Liver (tissue), 8 donors: ENCODE measurements at regions not wholly inside any gene's neighbourhood (a gene's known extent, or its start where the extent isn't known, plus 50 kb on each side); places are given as distances from the start of the nearest gene placed in this dataset.

ENCODE experiments used
- DNase-seq: peaks from one replicate; pipeline ENCODE4 v3.0.0-alpha.2; 2017; ENCODE audit warnings: low spot score
- H3K27ac ChIP-seq, 2 donors: one replicate each; pipeline ENCODE4 v1.7.0; 2013; ENCODE audit warnings: inconsistent platforms in 2 of 2, low read length in 2 of 2, control low read depth in 1 of 2, low read depth in 1 of 2, mild to moderate bottlenecking in 1 of 2
- H3K27me3 ChIP-seq, 4 donors: one replicate each; pipeline versions ENCODE4 v1.6.1 to v1.7.0; 2013; ENCODE audit warnings: low read length in 3 of 4, inconsistent platforms in 1 of 4, mild to moderate bottlenecking in 1 of 4, moderate library complexity in 1 of 4; ENCODE audit not compliant: control insufficient read depth in 4 of 4, insufficient read depth in 4 of 4
- H3K36me3 ChIP-seq, 4 donors: one replicate each; pipeline versions ENCODE4 v1.6.1 to v1.7.0; 2013; ENCODE audit warnings: low read length in 3 of 4, mild to moderate bottlenecking in 3 of 4, low read depth in 1 of 4, moderate library complexity in 1 of 4; ENCODE audit not compliant: control insufficient read depth in 4 of 4, insufficient read depth in 3 of 4
- H3K4me1 ChIP-seq, 4 donors: one replicate each; pipeline versions ENCODE4 v1.6.1 to v1.7.0; 2013; ENCODE audit warnings: low read length in 3 of 4, mild to moderate bottlenecking in 3 of 4, moderate library complexity in 1 of 4; ENCODE audit not compliant: control insufficient read depth in 4 of 4, insufficient read depth in 4 of 4
- H3K4me3 ChIP-seq, 3 donors: one replicate each; pipeline versions ENCODE4 v1.6.1 to v1.7.0; 2013; ENCODE audit warnings: low read length in 3 of 3, control low read depth in 1 of 3, low read depth in 1 of 3, mild to moderate bottlenecking in 1 of 3
- H3K9ac ChIP-seq, 2 donors: one replicate each; pipeline ENCODE4 v1.7.0; 2013; ENCODE audit warnings: low read length in 2 of 2, mild to moderate bottlenecking in 2 of 2, moderate library complexity in 2 of 2, control low read depth in 1 of 2, low read depth in 1 of 2
- H3K9me3 ChIP-seq, 4 donors: one replicate each; pipeline versions ENCODE4 v1.6.1 to v1.7.0; 2013; ENCODE audit warnings: low read length in 3 of 4; ENCODE audit not compliant: control insufficient read depth in 4 of 4
- FOXA2 ChIP-seq: IDR thresholded peaks from 2 replicates; pipeline ENCODE4 v1.6.1; 2016; ENCODE audit warnings: antibody characterized with exemption
- GABPA ChIP-seq, 2 donors: IDR thresholded peaks in 1 of 2; conservative IDR thresholded peaks in 1 of 2; 2 replicates each; pipeline ENCODE4 v1.6.1; 2016; ENCODE audit warnings: antibody characterized with exemption in 2 of 2, mild to moderate bottlenecking in 1 of 2, moderate library complexity in 1 of 2
- HNF4A ChIP-seq, 2 donors: conservative IDR thresholded peaks; 2 replicates each; pipeline ENCODE4 v1.6.1; 2016; ENCODE audit warnings: antibody characterized with exemption in 2 of 2, mild to moderate bottlenecking in 2 of 2
- HNF4G ChIP-seq: IDR thresholded peaks from 2 replicates; pipeline ENCODE4 v1.6.1; 2016; ENCODE audit warnings: antibody characterized with exemption
- JUND ChIP-seq, 2 donors: IDR thresholded peaks; 2 replicates each; pipeline ENCODE4 v1.6.1; 2016; ENCODE audit warnings: antibody characterized with exemption in 2 of 2
- NR2F2 ChIP-seq: IDR thresholded peaks from 2 replicates; pipeline ENCODE4 v1.6.1; 2016; ENCODE audit warnings: antibody characterized with exemption
- RAD21 ChIP-seq, 2 donors: IDR thresholded peaks; 2 replicates each; pipeline ENCODE4 v1.6.1; 2016; ENCODE audit warnings: antibody characterized with exemption in 2 of 2, mild to moderate bottlenecking in 2 of 2
- RXRA ChIP-seq, 2 donors: IDR thresholded peaks; 2 replicates each; pipeline ENCODE4 v1.6.1; 2017 to 2018; ENCODE audit warnings: antibody characterized with exemption in 2 of 2, mild to moderate bottlenecking in 1 of 2
- TAF1 ChIP-seq: conservative IDR thresholded peaks from 2 replicates; pipeline ENCODE4 v1.6.1; 2016; ENCODE audit warnings: antibody characterized with exemption, mild to moderate bottlenecking
- WGBS: extraction: QIAGEN DNeasy Blood & Tissue Kit; methylation state at CpG from one replicate; pipeline ENCODE4 v1.1.7; 2013; 5-methylcytosine and 5-hydroxymethylcytosine counted together
- TF ChIP-seq, protein P1 (sequence below): IDR thresholded peaks from 2 replicates; pipeline ENCODE4 v1.6.1; 2016; ENCODE audit warnings: antibody characterized with exemption, mild to moderate bottlenecking
- TF ChIP-seq, protein P2 (sequence below): IDR thresholded peaks from 2 replicates; pipeline ENCODE4 v1.6.1; 2016; ENCODE audit warnings: antibody characterized with exemption
- TF ChIP-seq, protein P3 (sequence below): IDR thresholded peaks from 2 replicates; pipeline ENCODE4 v1.6.1; 2016; ENCODE audit warnings: antibody characterized with exemption
- TF ChIP-seq, protein P4 (sequence below): fragments of 150-350 bp; IDR thresholded peaks from 2 replicates; pipeline ENCODE4 v1.5.1; 2017; ENCODE audit warnings: improper control_type of control experiment, low read depth, low read length; ENCODE audit not compliant: missing input control
- donor health status: healthy.
- donor health status: healthy.
- donor health status: healthy.
- donor health status: healthy.
- donor health status: healthy.

DNA sequence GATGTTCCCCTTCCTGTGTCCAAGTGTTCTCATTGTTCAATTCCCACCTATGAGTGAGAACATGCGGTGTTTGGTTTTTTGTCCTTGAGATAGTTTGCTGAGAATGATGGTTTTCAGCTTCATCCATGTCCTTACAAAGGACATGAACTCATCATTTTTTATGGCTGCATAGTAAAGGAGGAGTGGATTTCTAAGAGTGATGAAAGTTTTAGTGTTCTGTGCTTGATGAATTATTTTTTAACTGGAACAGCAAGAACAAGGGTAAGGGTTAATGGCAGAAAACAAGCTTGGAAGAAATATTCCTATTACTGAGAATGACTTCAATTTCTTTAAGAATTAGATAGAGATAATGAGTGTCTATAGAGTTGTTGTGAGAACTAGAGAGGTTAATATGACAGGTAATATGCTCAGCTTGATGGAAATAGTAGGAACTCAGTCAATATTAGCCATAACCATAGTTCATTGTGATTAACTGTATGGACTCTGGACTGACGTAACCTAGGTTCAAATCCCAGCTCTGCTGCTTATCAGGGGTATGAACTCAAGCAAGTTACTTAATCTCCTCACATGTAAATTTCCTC lies 190.0 kb downstream of the RPS12 start:
- H3K36me3 ChIP-seq = no peaks in the 10 kb centered on the region
- H3K27me3 ChIP-seq = peaks cover 0 to 4% (median 0%) of the 10 kb centered on the region in 4 donors
- no peak overlapping the region for H3K27ac ChIP-seq
- WGBS = 94% methylated on average over 2 of the region's 2 CpGs
- H3K9me3 ChIP-seq = no peaks in the 10 kb centered on the region
- no peak for DNase-seq
- TF ChIP-seq TAF1 (no peak), HNF4G (no peak), RAD21 (IDR thresholded peaks at IDR 0.05) (no peak), FOXA2 (no peak), GABPA (IDR thresholded peaks at IDR 0.05 in 1 of 2, conservative IDR thresholded peaks at IDR 0.05 in 1 of 2) (no peak), NR2F2 (no peak)
- TF ChIP-seq, protein P1, sequence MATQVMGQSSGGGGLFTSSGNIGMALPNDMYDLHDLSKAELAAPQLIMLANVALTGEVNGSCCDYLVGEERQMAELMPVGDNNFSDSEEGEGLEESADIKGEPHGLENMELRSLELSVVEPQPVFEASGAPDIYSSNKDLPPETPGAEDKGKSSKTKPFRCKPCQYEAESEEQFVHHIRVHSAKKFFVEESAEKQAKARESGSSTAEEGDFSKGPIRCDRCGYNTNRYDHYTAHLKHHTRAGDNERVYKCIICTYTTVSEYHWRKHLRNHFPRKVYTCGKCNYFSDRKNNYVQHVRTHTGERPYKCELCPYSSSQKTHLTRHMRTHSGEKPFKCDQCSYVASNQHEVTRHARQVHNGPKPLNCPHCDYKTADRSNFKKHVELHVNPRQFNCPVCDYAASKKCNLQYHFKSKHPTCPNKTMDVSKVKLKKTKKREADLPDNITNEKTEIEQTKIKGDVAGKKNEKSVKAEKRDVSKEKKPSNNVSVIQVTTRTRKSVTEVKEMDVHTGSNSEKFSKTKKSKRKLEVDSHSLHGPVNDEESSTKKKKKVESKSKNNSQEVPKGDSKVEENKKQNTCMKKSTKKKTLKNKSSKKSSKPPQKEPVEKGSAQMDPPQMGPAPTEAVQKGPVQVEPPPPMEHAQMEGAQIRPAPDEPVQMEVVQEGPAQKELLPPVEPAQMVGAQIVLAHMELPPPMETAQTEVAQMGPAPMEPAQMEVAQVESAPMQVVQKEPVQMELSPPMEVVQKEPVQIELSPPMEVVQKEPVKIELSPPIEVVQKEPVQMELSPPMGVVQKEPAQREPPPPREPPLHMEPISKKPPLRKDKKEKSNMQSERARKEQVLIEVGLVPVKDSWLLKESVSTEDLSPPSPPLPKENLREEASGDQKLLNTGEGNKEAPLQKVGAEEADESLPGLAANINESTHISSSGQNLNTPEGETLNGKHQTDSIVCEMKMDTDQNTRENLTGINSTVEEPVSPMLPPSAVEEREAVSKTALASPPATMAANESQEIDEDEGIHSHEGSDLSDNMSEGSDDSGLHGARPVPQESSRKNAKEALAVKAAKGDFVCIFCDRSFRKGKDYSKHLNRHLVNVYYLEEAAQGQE = no peak
- TF ChIP-seq, protein P2, sequence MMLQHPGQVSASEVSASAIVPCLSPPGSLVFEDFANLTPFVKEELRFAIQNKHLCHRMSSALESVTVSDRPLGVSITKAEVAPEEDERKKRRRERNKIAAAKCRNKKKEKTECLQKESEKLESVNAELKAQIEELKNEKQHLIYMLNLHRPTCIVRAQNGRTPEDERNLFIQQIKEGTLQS = no peak
- TF ChIP-seq, protein P3, sequence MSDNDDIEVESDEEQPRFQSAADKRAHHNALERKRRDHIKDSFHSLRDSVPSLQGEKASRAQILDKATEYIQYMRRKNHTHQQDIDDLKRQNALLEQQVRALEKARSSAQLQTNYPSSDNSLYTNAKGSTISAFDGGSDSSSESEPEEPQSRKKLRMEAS = no peak
- no peak overlapping the region for H3K9ac ChIP-seq
- no peaks in the 10 kb centered on the region for H3K4me1 ChIP-seq
- no peak overlapping the region for H3K4me3 ChIP-seq

DNA sequence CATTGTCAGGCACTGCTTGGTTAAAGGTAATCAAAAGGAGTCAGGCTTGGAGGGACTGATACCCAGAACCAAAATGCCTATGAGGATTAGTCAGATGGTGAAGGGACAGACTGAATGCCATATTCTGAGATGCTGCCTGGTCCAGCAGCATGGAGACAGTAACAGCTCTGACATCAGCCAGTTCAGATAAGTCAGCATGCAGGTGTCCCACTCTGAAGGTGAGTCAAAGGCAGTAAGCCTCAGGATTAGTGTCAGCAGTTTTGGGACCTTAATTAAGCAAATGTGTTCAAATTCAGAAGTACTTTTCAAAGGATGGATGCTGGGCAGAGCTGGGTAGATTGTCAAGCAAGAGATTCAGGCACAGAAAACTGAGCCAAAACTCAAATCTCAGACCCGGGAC lies 198.4 kb downstream of the RPS12 start:
- H3K27ac ChIP-seq = no peak overlapping the region
- no peak for TF ChIP-seq JUND (IDR thresholded peaks at IDR 0.05)
- TF ChIP-seq, protein P4, sequence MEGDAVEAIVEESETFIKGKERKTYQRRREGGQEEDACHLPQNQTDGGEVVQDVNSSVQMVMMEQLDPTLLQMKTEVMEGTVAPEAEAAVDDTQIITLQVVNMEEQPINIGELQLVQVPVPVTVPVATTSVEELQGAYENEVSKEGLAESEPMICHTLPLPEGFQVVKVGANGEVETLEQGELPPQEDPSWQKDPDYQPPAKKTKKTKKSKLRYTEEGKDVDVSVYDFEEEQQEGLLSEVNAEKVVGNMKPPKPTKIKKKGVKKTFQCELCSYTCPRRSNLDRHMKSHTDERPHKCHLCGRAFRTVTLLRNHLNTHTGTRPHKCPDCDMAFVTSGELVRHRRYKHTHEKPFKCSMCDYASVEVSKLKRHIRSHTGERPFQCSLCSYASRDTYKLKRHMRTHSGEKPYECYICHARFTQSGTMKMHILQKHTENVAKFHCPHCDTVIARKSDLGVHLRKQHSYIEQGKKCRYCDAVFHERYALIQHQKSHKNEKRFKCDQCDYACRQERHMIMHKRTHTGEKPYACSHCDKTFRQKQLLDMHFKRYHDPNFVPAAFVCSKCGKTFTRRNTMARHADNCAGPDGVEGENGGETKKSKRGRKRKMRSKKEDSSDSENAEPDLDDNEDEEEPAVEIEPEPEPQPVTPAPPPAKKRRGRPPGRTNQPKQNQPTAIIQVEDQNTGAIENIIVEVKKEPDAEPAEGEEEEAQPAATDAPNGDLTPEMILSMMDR = no peak
- no peak for TF ChIP-seq HNF4G
- no peak for TF ChIP-seq HNF4A (conservative IDR thresholded peaks at IDR 0.05)
- TF ChIP-seq, protein P1 = no peak
- no peak for TF ChIP-seq RXRA (IDR thresholded peaks at IDR 0.05)
- no peaks in the 10 kb centered on the region for H3K36me3 ChIP-seq
- no peaks in the 10 kb centered on the region for H3K9me3 ChIP-seq
- no peak overlapping the region for H3K4me3 ChIP-seq
- WGBS = 77% methylated on average over 1 of the region's 1 CpG
- no peaks in the 10 kb centered on the region for H3K4me1 ChIP-seq
- H3K27me3 ChIP-seq = peaks cover 0 to 4% (median 0%) of the 10 kb centered on the region in 4 donors
- no peak overlapping the region for H3K9ac ChIP-seq
- DNase-seq = no peak
